Heart left ventricle (tissue), 16 donors: ENCODE measurements at regions not wholly inside any gene's neighbourhood (a gene's known extent, or its start where the extent isn't known, plus 50 kb on each side); places are given as distances from the start of the nearest gene placed in this dataset.

ENCODE experiments used
- ATAC-seq, 4 donors: fragments of 200-7000 bp; cut with Tn5 transposase; one replicate each; pipeline ENCODE4 v1.9.1; 2020 to 2022; ENCODE audit warnings: moderate library complexity in 4 of 4, mild to moderate bottlenecking in 3 of 4, moderate number of reproducible peaks in 1 of 4
- DNase-seq, 5 donors: peaks; one replicate each; pipeline ENCODE4 v3.0.0-alpha.2; 2020
- H3K27ac ChIP-seq, 12 donors: fragments of 200-600 bp; sonication (generic) in 4 of 12; one replicate each; pipeline versions ENCODE4 v1.5.0 to v1.8.0; 2016 to 2022; ENCODE audit warnings: mild to moderate bottlenecking in 2 of 12
- H3K27me3 ChIP-seq, 9 donors: fragments of 200-600 bp; sonication (generic) in 2 of 9; one replicate each; pipeline versions ENCODE4 v1.5.1 to v1.8.0; 2016 to 2022; ENCODE audit warnings: mild to moderate bottlenecking in 3 of 9
- H3K36me3 ChIP-seq, 9 donors: fragments of 200-600 bp; sonication (generic) in 2 of 9; one replicate each; pipeline versions ENCODE4 v1.5.0 to v1.8.0; 2018 to 2022; ENCODE audit warnings: mild to moderate bottlenecking in 2 of 9
- H3K4me1 ChIP-seq, 12 donors: fragments of 200-600 bp; sonication (generic) in 4 of 12; one replicate each; pipeline versions ENCODE4 v1.5.0 to v1.8.0; 2016 to 2022; ENCODE audit warnings: mild to moderate bottlenecking in 3 of 12
- H3K4me3 ChIP-seq, 12 donors: fragments of 200-600 bp; sonication (generic) in 4 of 12; one replicate each; pipeline versions ENCODE4 v1.5.0 to v1.8.0; 2017 to 2022; ENCODE audit warnings: mild to moderate bottlenecking in 9 of 12, moderate library complexity in 4 of 12
- H3K9me3 ChIP-seq, 12 donors: fragments of 200-600 bp; sonication (generic) in 4 of 12; one replicate each; pipeline versions ENCODE4 v1.5.0 to v1.8.0; 2016 to 2022; ENCODE audit warnings: mild to moderate bottlenecking in 1 of 12
- POLR2A ChIP-seq, 2 donors: fragments of 450-650 bp; IDR thresholded peaks; one replicate each; pipeline ENCODE4 v1.6.1; 2017; ENCODE audit warnings: antibody characterized with exemption in 2 of 2, mild to moderate bottlenecking in 2 of 2, moderate library complexity in 2 of 2
- WGBS, 4 donors: extraction: QIAGEN DNeasy Blood & Tissue Kit in 2 of 4; methylation state at CpG; one replicate each; pipeline versions ENCODE4 v1.1.5 to v1.1.7; 2013 to 2018; 5-methylcytosine and 5-hydroxymethylcytosine counted together
- intact Hi-C, 10 donors: fragments of 100-400 bp; cut with DNase I; formaldehyde crosslinking; loops; one replicate each; pipeline versions ENCODE4 v1.11.1 to v1.14.2; 2022
- TF ChIP-seq, protein P1 (sequence below), 12 donors: fragments of 200-600 bp; sonication (generic) in 4 of 12; IDR thresholded peaks; one replicate each; pipeline versions ENCODE4 v1.5.0 to v1.8.0; 2018 to 2022; ENCODE audit warnings: antibody characterized with exemption in 12 of 12, mild to moderate bottlenecking in 5 of 12
- donor health status: ischemic (EF 13 %, LVEDD 7.1; RV severe dilation, severe dysfunction).
- donor health status: healthy with polysubstance abuse.
- donor health status: DM: no; HTN: yes; CAD: no.
- donor health status: DM: no; HTN: no; CAD: no.
- donor health status: ischemic (EF 25% LVEDD 6.9; RV normal size, moderate dysfunction).
- donor health status: ischemic (EF 25% LVEDD 5.7; RV mildly dilated, moderate dysfunction).
- donor health status: healthy.
- donor health status: DM: yes; HTN: yes; CAD: no.
- donor health status: ischemic (EF 35%, LVEDD 5.7; RV mildly dilated, moderate dysfunction).
- donor health status: nonischemic (EF 11% LVEDD 7.7; RV severe dilation, severe dysfunction).
- donor health status: DM: yes; HTN: yes; CAD: no.
- donor health status: PGD.
- donor health status: ischemic (EF 29% LVEDD 5.4; RV normal size, mild dysfunction).
- donor health status: nonischemic (EF 23%, LVEDD 6.1; RV moderate dilation, normal function).

DNA sequence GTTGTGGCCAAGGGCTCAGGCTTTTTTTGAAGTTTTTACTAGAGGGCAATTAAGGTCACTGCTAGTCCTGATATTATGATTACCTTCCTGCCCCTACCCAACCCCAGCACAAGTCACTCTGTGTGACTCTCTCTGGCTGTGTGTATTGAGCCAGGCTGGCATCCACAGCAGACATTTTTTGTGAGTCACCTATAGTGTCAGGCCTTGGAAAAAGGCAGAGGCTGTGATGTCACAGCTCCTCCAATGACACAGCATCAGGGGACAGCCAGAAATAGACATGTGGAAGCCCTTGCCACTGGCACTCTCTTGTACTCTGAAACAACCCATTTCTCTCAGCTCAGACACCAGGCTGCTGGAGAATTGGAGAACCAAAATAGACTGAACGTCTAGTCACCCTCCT, 145.4 kb downstream of the NMUR2 start:
- peak; percentile 55 to 96 (median 90) for ATAC-seq
- intact Hi-C loops: no loop called here
- peak overlapping the region in 1 of 12 donors; percentile 52 for H3K27ac ChIP-seq

DNA sequence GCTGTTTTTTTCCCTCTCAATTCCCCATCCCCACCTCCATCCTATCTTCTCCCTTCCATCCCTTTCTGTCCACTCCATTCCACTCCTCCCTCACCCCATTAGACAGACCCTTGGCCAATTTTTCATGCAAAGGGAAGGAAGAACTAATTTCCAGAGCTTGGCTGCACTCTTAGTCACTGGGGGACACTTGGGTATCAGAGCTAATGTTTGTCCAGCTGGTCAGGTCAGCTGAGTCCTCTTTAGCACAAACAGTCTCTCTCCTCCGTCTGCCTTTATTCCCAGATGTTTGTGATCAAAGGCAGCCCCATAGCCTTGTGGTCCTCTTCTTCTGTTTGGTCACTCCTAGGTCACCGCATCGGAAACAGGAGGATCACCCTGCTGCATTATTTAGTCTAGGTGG, 148.5 kb downstream of the NMUR2 start:
- TF ChIP-seq POLR2A (IDR thresholded peaks at IDR 0.05): no peak
- TF ChIP-seq, protein P1, sequence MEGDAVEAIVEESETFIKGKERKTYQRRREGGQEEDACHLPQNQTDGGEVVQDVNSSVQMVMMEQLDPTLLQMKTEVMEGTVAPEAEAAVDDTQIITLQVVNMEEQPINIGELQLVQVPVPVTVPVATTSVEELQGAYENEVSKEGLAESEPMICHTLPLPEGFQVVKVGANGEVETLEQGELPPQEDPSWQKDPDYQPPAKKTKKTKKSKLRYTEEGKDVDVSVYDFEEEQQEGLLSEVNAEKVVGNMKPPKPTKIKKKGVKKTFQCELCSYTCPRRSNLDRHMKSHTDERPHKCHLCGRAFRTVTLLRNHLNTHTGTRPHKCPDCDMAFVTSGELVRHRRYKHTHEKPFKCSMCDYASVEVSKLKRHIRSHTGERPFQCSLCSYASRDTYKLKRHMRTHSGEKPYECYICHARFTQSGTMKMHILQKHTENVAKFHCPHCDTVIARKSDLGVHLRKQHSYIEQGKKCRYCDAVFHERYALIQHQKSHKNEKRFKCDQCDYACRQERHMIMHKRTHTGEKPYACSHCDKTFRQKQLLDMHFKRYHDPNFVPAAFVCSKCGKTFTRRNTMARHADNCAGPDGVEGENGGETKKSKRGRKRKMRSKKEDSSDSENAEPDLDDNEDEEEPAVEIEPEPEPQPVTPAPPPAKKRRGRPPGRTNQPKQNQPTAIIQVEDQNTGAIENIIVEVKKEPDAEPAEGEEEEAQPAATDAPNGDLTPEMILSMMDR (IDR thresholded peaks at IDR 0.05): no peak
- Histone ChIP-seq H3K4me3 (no peak overlapping the region), H3K36me3 (no peaks in the 10 kb centered on the region), H3K27ac (no peak overlapping the region), H3K4me1 (peaks cover 0 to 5% (median 0%) of the 10 kb centered on the region in 12 donors), H3K9me3 (no peaks in the 10 kb centered on the region), H3K27me3 (no peaks in the 10 kb centered on the region)
- ATAC-seq (peak in 2 of 4 donors; percentile 48 to 68), DNase-seq (peak in 1 of 5 donors; percentile 7)
- 49 to 64% (median 57%) methylated on average over 3 of the region's 3 CpGs for WGBS, 4 donors
- intact Hi-C loops: no loop called here

More for the DNA sequence above, 145.4 kb downstream of the NMUR2 start:
- 27 to 33% (median 32%) methylated on average over 1 of the region's 1 CpG; no CpG with 5 or more reads in 1 of the 4 donors for WGBS, 4 donors
- Histone ChIP-seq H3K4me3 (no peak overlapping the region), H3K4me1 (peaks cover 0 to 9% (median 0%) of the 10 kb centered on the region in 12 donors), H3K27me3 (no peaks in the 10 kb centered on the region), H3K9me3 (no peaks in the 10 kb centered on the region), H3K36me3 (no peaks in the 10 kb centered on the region)
- peak in 3 of 5 donors; percentile 18 to 81 (median 54) for DNase-seq
- TF ChIP-seq, protein P1 (IDR thresholded peaks at IDR 0.05): no peak
- no peak for TF ChIP-seq POLR2A (IDR thresholded peaks at IDR 0.05)

DNA sequence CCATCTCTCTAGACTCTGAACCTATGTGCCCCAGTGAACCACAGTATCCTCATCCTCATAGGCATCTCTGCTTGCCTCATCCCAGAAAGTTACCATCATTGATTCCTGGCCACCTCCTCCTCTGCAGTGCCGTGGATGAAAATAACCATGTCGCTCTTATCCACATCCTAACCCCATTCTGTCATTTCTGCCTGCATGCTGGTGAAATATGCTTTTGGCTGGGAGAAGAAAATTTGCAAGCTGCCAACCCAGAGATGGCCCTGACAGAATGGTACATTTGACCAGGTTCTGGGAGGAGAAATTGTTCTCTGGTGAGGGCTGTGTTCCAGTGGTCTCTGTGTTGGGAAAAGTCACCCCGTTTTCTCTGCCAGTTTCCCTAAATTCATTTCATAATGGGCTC, 149.7 kb downstream of the NMUR2 start:
- DNase-seq (no peak), ATAC-seq (no peak)
- Histone ChIP-seq H3K27me3 (no peaks in the 10 kb centered on the region), H3K27ac (no peak overlapping the region), H3K4me1 (peaks cover 0 to 5% (median 0%) of the 10 kb centered on the region in 12 donors), H3K9me3 (no peaks in the 10 kb centered on the region), H3K4me3 (no peak overlapping the region), H3K36me3 (no peaks in the 10 kb centered on the region)
- no peak for TF ChIP-seq POLR2A (IDR thresholded peaks at IDR 0.05)
- 53 to 82% (median 68%) methylated on average over 3 of the region's 3 CpGs for WGBS, 4 donors
- intact Hi-C loops: no loop called here

DNA sequence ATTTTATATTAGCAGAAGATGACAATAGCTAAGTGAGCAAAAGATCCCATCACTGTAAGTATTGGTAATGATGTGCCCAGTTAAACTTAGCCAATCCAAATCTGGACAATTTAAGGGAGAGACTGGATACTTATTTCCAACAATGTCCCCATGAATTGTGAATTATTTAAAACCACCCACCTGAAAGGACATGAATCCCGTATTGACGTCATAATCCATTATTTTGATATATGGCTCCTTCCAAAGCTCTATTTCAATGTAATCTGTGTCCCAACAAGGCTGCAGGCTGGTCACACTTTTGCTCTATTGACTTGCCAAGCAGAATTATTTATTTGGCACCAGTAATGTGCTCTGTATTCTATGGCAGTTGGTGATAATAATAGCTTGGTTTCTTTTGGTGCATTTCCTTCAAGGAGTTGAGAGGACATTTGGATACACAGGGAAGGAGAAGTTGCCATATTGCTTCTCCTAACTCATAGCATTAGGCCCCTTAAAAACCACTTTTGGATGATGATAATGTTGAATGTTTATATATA, 157.2 kb downstream of the NMUR2 start:
- Histone ChIP-seq H3K4me1 (no peaks in the 10 kb centered on the region), H3K27me3 (no peaks in the 10 kb centered on the region), H3K4me3 (no peak overlapping the region), H3K27ac (no peak overlapping the region), H3K9me3 (no peaks in the 10 kb centered on the region), H3K36me3 (no peaks in the 10 kb centered on the region)
- ATAC-seq (no peak), DNase-seq (no peak)
- intact Hi-C loops: loop anchor here in 1 of 10 donors (5.0 kb wide), 1 partner anchor 51 kb away; no protein-coding TSS in a partner anchor
- TF ChIP-seq POLR2A (IDR thresholded peaks at IDR 0.05): no peak
- TF ChIP-seq, protein P1 (IDR thresholded peaks at IDR 0.05): no peak
- WGBS, 4 donors: 67 to 80% (median 75%) methylated on average over 2 of the region's 2 CpGs

DNA sequence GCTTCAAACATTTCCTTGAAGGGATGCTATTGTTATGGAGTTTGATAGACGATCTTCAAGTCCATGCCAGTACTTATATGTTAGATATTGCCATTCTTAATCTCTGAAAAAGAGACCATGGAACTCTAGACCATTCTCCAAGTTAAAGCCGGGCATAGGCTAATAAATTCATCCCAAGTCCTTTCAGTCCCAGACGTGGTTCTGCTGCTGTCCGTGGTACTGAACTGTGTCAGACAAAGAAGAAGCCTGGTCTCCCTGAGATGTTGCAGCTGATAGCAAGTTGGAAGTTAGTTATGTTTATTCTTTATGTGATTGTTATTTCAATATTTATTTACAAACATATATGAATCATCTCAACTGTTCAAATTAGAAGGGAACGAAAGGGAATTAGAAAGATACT, 158.7 kb downstream of the NMUR2 start:
- TF ChIP-seq, protein P1 (IDR thresholded peaks at IDR 0.05): no peak
- no peak for TF ChIP-seq POLR2A (IDR thresholded peaks at IDR 0.05)
- Histone ChIP-seq H3K27me3 (no peaks in the 10 kb centered on the region), H3K4me1 (no peaks in the 10 kb centered on the region), H3K27ac (no peak overlapping the region), H3K4me3 (no peak overlapping the region), H3K9me3 (no peaks in the 10 kb centered on the region), H3K36me3 (no peaks in the 10 kb centered on the region)
- DNase-seq: peak in 3 of 5 donors; percentile 30 to 38 (median 32)
- WGBS, 4 donors: 17 to 30% (median 21%) methylated on average over 5 of the region's 5 CpGs
- no peak for ATAC-seq
- intact Hi-C loops: loop anchor here in 1 of 10 donors (5.0 kb wide), 1 partner anchor 49 kb away; no protein-coding TSS in a partner anchor
